ENCODE measurements at regions not wholly inside any gene's neighbourhood (a gene's known extent, or its start where the extent isn't known, plus 50 kb on each side); places are given as distances from the start of the nearest gene placed in this dataset.

- TF ChIP-seq POLR2A (IDR thresholded peaks at IDR 0.05): no peak
- TF ChIP-seq CTCF (IDR thresholded peaks at IDR 0.05): no peak
- no peak for TF ChIP-seq EP300 (IDR thresholded peaks at IDR 0.05)
- no peak for TF ChIP-seq POLR2AphosphoS5 (IDR thresholded peaks at IDR 0.05)
These were observed 53.4 kb downstream of the HES1 start for GRCh38 chr3:194189243-194189791.

All from sigmoid colon (tissue), 4 donors.